ENCODE measurements at regions not wholly inside any gene's neighbourhood (a gene's known extent, or its start where the extent isn't known, plus 50 kb on each side); places are given as distances from the start of the nearest gene placed in this dataset.

DNA sequence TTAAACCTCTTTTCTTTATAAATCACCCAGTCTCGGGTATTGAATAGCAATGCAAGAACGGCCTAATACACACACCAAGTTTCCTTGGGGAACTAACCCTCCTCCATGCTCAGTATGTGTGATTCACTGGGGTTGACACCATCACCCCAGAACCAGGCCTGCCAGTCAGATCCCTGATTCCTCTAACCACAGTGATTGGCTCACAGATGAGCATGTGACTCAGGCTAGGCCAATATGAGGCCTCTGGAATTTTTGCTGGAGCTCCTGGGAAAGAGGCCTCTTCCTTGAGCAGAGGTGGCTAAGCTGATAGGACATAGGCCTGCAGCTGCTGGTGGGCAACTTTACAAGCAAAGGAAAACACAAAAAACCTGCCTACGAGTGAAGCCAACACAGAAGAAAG, 74.7 kb upstream of the ZBTB40 start:
- Histone ChIP-seq H3K36me3 (ENCODE audit: control insufficient read depth in 2 of 4, insufficient read depth in 4 of 4, low read length in 3 of 4) (no peaks in the 10 kb centered on the region), H2AFZ (ENCODE audit: low read length) (no peak overlapping the region), H3K4me2 (ENCODE audit: insufficient read depth in 1 of 2, low read depth in 2 of 2, low read length in 2 of 2) (no peak overlapping the region), H3K79me1 (ENCODE audit: low read depth, low read length) (no peaks in the 10 kb centered on the region), H3K4me3 (ENCODE audit: extremely low read depth in 1 of 4, insufficient read depth in 2 of 4, low read depth in 3 of 4, low read length in 4 of 4) (no peak overlapping the region), H3K79me2 (ENCODE audit: control insufficient read depth in 1 of 2, insufficient read depth in 2 of 2, low read length in 2 of 2) (no peaks in the 10 kb centered on the region), H3K56ac (replicated peaks; ENCODE audit: insufficient read length, low read depth, low read length) (no peak overlapping the region), H2BK5ac (ENCODE audit: low read depth, low read length) (no peak overlapping the region), H3K9me3 (ENCODE audit: insufficient read depth in 2 of 2, low read depth in 1 of 2, low read length in 1 of 2) (peaks cover 0 to 3% of the 10 kb centered on the region in 2 experiments; a peak in 1 of 4 replicates), H2AK5ac (ENCODE audit: low read depth, low read length) (no peak overlapping the region), H4K91ac (replicated peaks; ENCODE audit: insufficient read length, low read length) (no peak overlapping the region), H2BK12ac (ENCODE audit: low read depth, low read length) (no peak overlapping the region), H3K14ac (ENCODE audit: insufficient read length) (no peak overlapping the region), H2BK15ac (ENCODE audit: low read length) (no peak overlapping the region), H3K27me3 (replicated peaks in 1 of 4; ENCODE audit: control insufficient read depth in 3 of 4, extremely low read depth in 1 of 4, insufficient read depth in 3 of 4, low read length in 3 of 4) (no peaks in the 10 kb centered on the region; a peak in 1 of 7 replicates), H2BK20ac (ENCODE audit: low read length) (no peak overlapping the region), H3K9ac (replicated peaks in 1 of 4; ENCODE audit: extremely low read depth in 1 of 4, low read depth in 3 of 4, low read length in 3 of 4) (no peak overlapping the region), H4K20me1 (replicated peaks in 1 of 2; ENCODE audit: control insufficient read depth in 1 of 2, insufficient read depth in 2 of 2, low read length in 2 of 2) (no peaks in the 10 kb centered on the region), H3K23me2 (ENCODE audit: low read depth, low read length) (no peaks in the 10 kb centered on the region), H2BK120ac (replicated peaks; ENCODE audit: low read depth, low read length) (no peak overlapping the region), H3K18ac (ENCODE audit: extremely low read depth, low read length) (no peak overlapping the region), H3K23ac (ENCODE audit: insufficient read length) (no peak overlapping the region), H3K4ac (replicated peaks; ENCODE audit: insufficient read length, low read depth, low read length) (no peak overlapping the region), H3K27ac (ENCODE audit: low read depth, low read length) (no peak overlapping the region), H3K4me1 (replicated peaks in 1 of 4; ENCODE audit: control insufficient read depth in 3 of 4, insufficient read depth in 4 of 4, low read length in 3 of 4) (peaks cover 0 to 9% (median under 1%) of the 10 kb centered on the region in 4 experiments; a peak in 4 of 7 replicates), H4K8ac (ENCODE audit: extremely low read depth, insufficient read depth, low read length) (no peak overlapping the region), H4K5ac (ENCODE audit: insufficient read length, low read depth, low read length) (no peak overlapping the region)
- 75% methylated on average over 3 of the region's 3 CpGs; no CpG with 5 or more reads in 1 of the 2 experiments for WGBS, 2 experiments (ENCODE audit: extremely low coverage in 1 of 2, insufficient coverage in 1 of 2, insufficient read length in 1 of 2, insufficient replicate concordance in 2 of 2, low coverage in 1 of 2, low lambda C conversion rate in 2 of 2, missing lambda C conversion rate in 1 of 2)
- ChIA-PET CTCF (ENCODE audit: partially characterized antibody) (interaction anchor here (0.7 to 2.0 kb wide), 3 partner anchors 9 to 14 kb away, joined by 3 to 6 read pairs (median 4); no protein-coding TSS in a partner anchor), POLR2A (ENCODE audit: partially characterized antibody) (interaction anchor here (0.6 kb wide), 2 partner anchors 8 to 63 kb away, joined by 3 read pairs; no protein-coding TSS in a partner anchor)
- TF ChIP-seq SIX5 (IDR thresholded peaks at IDR 0.05; ENCODE audit: low read depth, low read length), result no peak
- no peak for TF ChIP-seq TAF1 (IDR thresholded peaks at IDR 0.05; ENCODE audit: low read depth, low read length)
- no peak for TF ChIP-seq PHF8 (conservative IDR thresholded peaks at IDR 0.05; ENCODE audit: low read depth, low read length)
- TF ChIP-seq, protein P1, sequence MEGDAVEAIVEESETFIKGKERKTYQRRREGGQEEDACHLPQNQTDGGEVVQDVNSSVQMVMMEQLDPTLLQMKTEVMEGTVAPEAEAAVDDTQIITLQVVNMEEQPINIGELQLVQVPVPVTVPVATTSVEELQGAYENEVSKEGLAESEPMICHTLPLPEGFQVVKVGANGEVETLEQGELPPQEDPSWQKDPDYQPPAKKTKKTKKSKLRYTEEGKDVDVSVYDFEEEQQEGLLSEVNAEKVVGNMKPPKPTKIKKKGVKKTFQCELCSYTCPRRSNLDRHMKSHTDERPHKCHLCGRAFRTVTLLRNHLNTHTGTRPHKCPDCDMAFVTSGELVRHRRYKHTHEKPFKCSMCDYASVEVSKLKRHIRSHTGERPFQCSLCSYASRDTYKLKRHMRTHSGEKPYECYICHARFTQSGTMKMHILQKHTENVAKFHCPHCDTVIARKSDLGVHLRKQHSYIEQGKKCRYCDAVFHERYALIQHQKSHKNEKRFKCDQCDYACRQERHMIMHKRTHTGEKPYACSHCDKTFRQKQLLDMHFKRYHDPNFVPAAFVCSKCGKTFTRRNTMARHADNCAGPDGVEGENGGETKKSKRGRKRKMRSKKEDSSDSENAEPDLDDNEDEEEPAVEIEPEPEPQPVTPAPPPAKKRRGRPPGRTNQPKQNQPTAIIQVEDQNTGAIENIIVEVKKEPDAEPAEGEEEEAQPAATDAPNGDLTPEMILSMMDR (IDR thresholded peaks at IDR 0.05; ENCODE audit: control extremely low read depth in 1 of 3, insufficient read depth in 1 of 3, low read depth in 1 of 3, low read length in 3 of 3), result no peak
- TF ChIP-seq CHD1 (IDR thresholded peaks at IDR 0.05; ENCODE audit: low read depth, low read length), result no peak
- no peak for TF ChIP-seq RFX5 (IDR thresholded peaks at IDR 0.05; ENCODE audit: borderline replicate concordance, low read depth, low read length)
- no peak for TF ChIP-seq CREB1 (IDR thresholded peaks at IDR 0.05)
- DNase-seq (ENCODE audit: low read depth in 1 of 2, low spot score in 2 of 2) (no peak), FAIRE-seq (no peak)

Data from H1 (cell line).